Ascending aorta (tissue), 2 donors: ENCODE measurements at regions not wholly inside any gene's neighbourhood (a gene's known extent, or its start where the extent isn't known, plus 50 kb on each side); places are given as distances from the start of the nearest gene placed in this dataset.
"Not testable (repeated sequence)": the region's sequence is repeated elsewhere in the genome, so short reads cannot be mapped to it uniquely, and the experiment has no call there.

Source experiments
- DNase-seq, 2 donors: peaks; one replicate each; pipeline ENCODE4 v3.0.0-alpha.2; 2019; ENCODE audit warnings: low spot score in 2 of 2
- H3K27ac ChIP-seq, 2 donors: fragments of 200-600 bp; sonication (generic); one replicate each; pipeline ENCODE4 v1.5.1; 2016 to 2017; ENCODE audit warnings: mild to moderate bottlenecking in 1 of 2
- H3K27me3 ChIP-seq: fragments of 200-600 bp; sonication (generic); one replicate; pipeline ENCODE4 v1.5.1; 2017
- H3K36me3 ChIP-seq, 2 donors: fragments of 200-600 bp; sonication (generic); one replicate each; pipeline ENCODE4 v1.5.1; 2016
- H3K4me1 ChIP-seq, 2 donors: fragments of 200-600 bp; sonication (generic); one replicate each; pipeline ENCODE4 v1.5.1; 2016 to 2017; ENCODE audit warnings: mild to moderate bottlenecking in 1 of 2
- H3K4me3 ChIP-seq, 2 donors: fragments of 200-600 bp; sonication (generic); one replicate each; pipeline ENCODE4 v1.5.1; 2016 to 2017; ENCODE audit warnings: mild to moderate bottlenecking in 1 of 2
- H3K9me3 ChIP-seq, 2 donors: fragments of 200-600 bp; sonication (generic); one replicate each; pipeline ENCODE4 v1.5.1; 2016
- CTCF ChIP-seq, 3 experiments: fragments of 200-600 bp in 2 of 3; fragments of 450-650 bp in 1 of 3; sonication (generic) in 2 of 3; IDR thresholded peaks; one replicate each; pipeline ENCODE4 v1.5.1; 2016 to 2019; ENCODE audit warnings: antibody characterized with exemption in 3 of 3, mild to moderate bottlenecking in 1 of 3, moderate library complexity in 1 of 3
- intact Hi-C: fragments of 100-400 bp; cut with DNase I; formaldehyde crosslinking; loops from one replicate; pipeline ENCODE4 v1.15.1; 2023

DNA sequence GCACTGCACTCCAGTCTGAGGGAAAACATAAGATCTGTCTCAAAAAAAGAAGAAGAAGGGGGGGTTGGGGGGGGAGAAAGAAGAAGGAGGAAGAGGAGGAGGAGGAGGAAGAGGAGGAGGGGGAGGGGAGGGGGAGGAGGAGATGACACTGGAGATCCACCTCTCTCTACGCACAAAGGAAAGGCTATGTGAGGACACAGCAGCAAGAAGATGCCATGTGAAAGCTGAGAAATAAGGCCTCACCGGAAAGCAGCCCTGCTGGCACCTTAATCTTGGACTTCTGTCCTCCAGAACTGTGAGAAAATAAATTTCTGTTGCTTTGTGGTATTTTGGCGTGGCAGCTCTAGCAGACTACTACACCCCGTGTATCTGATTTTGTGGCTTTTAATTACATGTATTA, 477.9 kb downstream of the MED13L start:
- intact Hi-C loops, result no loop called here
- no peak for TF ChIP-seq CTCF (IDR thresholded peaks at IDR 0.05)
- Histone ChIP-seq H3K27ac (no peak overlapping the region), H3K4me3 (no peak overlapping the region), H3K27me3 (no peaks in the 10 kb centered on the region), H3K4me1 (no peaks in the 10 kb centered on the region), H3K36me3 (no peaks in the 10 kb centered on the region), H3K9me3 (no peaks in the 10 kb centered on the region)
- no peak for DNase-seq

DNA sequence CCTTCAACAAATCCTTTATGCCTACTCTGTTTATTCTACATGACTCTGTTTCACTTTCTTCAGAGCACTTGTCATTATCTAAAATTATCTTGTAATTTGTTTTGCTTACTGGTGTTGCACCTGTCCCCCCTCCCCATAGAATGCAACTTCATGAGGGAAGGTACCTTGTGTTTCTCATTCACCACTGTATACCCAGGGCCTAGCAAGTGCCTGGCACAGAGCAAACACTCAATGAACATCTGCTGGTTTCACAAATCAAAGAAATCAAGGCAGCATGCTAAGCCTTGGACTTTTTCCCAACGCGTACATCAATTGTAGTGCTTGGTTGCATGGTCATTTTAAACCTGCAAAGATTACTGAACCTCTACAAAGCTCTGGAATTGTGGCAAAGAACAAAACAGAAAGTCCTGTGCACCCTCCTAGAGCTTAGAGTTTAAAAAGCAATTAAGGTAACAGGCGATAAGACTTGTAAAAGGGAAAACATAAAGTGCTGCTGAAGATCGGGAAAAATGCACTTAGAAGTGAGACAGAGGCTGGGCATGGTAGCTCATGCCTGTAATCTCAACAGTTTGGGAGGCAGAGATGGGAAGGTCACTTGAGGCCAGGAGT, 479.1 kb downstream of the MED13L start:
- H3K4me1 ChIP-seq, result no peaks in the 10 kb centered on the region
- H3K27ac ChIP-seq, result no peak overlapping the region
- DNase-seq, result no peak
- intact Hi-C loops, result no loop called here
- TF ChIP-seq CTCF (IDR thresholded peaks at IDR 0.05), result no peak
- no peaks in the 10 kb centered on the region for H3K27me3 ChIP-seq
- no peaks in the 10 kb centered on the region for H3K9me3 ChIP-seq
- no peak overlapping the region for H3K4me3 ChIP-seq
- H3K36me3 ChIP-seq, result no peaks in the 10 kb centered on the region

- H3K27me3 ChIP-seq, result no peaks in the 10 kb centered on the region
- H3K36me3 ChIP-seq, result no peaks in the 10 kb centered on the region
- H3K4me1 ChIP-seq, result no peaks in the 10 kb centered on the region
- no peak for TF ChIP-seq CTCF (IDR thresholded peaks at IDR 0.05)
- no peaks in the 10 kb centered on the region for H3K9me3 ChIP-seq
- H3K4me3 ChIP-seq, result no peak overlapping the region
- H3K27ac ChIP-seq, result no peak overlapping the region
- intact Hi-C loops, result no loop called here
- DNase-seq, result no peak
Measured at GRCh38 chr12:115794659-115795081, 482.8 kb downstream of the MED13L start.

DNA sequence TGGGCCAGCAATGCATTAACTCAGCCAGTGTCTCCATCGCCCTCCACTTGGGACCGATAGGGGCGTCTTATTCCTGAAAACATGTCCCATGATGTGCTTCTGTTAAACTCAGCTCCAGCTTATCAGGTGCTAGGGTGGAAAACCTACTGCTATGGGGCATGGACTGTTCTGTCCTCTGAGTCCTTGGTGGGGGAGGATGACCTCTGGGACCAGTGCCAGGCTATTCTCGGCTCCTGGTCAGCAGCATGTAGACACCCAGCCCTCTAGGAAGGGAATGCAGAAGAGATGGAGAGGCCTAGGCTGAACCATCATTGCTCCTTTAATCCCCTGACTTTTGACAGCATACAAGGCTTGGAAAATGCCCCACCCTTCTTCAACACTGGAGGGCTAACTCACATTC, 486.2 kb downstream of the MED13L start:
- Histone ChIP-seq H3K27me3 (no peaks in the 10 kb centered on the region), H3K27ac (no peak overlapping the region), H3K4me1 (no peaks in the 10 kb centered on the region), H3K9me3 (no peaks in the 10 kb centered on the region), H3K36me3 (no peaks in the 10 kb centered on the region), H3K4me3 (no peak overlapping the region)
- no peak for TF ChIP-seq CTCF (IDR thresholded peaks at IDR 0.05)
- intact Hi-C loops, result no loop called here
- no peak for DNase-seq

DNA sequence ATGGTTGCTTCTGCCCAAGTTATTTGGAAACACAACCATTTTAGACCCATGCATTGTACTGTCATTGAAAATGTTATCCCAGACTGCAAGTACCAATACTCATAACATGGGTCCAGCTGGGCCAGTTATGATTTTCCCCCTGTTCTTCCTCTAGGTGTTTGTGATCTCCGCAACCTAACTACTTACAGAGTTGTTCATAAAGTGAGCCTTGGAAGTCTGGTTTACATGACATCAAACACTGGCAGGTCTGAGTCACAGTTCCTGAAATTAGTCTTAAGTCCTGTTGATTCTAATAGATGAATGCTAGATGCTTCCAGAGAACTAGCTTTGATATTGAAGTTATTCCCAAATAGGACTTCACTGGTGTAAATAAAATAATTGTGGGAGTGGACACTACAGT, 487.0 kb downstream of the MED13L start:
- H3K9me3 ChIP-seq, result no peaks in the 10 kb centered on the region
- no peak overlapping the region for H3K27ac ChIP-seq
- H3K36me3 ChIP-seq, result no peaks in the 10 kb centered on the region
- H3K4me1 ChIP-seq, result no peaks in the 10 kb centered on the region
- DNase-seq, result no peak
- no peaks in the 10 kb centered on the region for H3K27me3 ChIP-seq
- TF ChIP-seq CTCF (IDR thresholded peaks at IDR 0.05), result no peak
- intact Hi-C loops, result no loop called here
- no peak overlapping the region for H3K4me3 ChIP-seq

- H3K9me3 ChIP-seq, H3K36me3 ChIP-seq, DNase-seq, H3K4me1 ChIP-seq, H3K4me3 ChIP-seq, H3K27me3 ChIP-seq, intact Hi-C loops, H3K27ac ChIP-seq: not testable (repeated sequence)
Measured at GRCh38 chr12:115786490-115786889, 491.0 kb downstream of the MED13L start.
